IMR-90 (cell line): ENCODE measurements at regions not wholly inside any gene's neighbourhood (a gene's known extent, or its start where the extent isn't known, plus 50 kb on each side); places are given as distances from the start of the nearest gene placed in this dataset.

Source experiments
- BHLHE40 ChIP-seq: fragments of 150-350 bp; IDR thresholded peaks from 2 replicates; pipeline ENCODE4 v1.6.1; 2016; ENCODE audit warnings: mild to moderate bottlenecking, low read depth, low read length
- CEBPB ChIP-seq: IDR thresholded peaks from 2 replicates; pipeline ENCODE4 v1.6.1; 2012; ENCODE audit warnings: low read depth, low read length, improper control_type of control experiment
- FOS ChIP-seq: fragments of 150-350 bp; IDR thresholded peaks from 2 replicates; pipeline ENCODE4 v1.6.1; 2016; ENCODE audit warnings: low read depth, low read length
- MAFK ChIP-seq: IDR thresholded peaks from 2 replicates; pipeline ENCODE4 v1.6.1; 2012; ENCODE audit warnings: low read depth, low read length, improper control_type of control experiment
- MAZ ChIP-seq: IDR thresholded peaks from 2 replicates; pipeline ENCODE4 v1.6.1; 2012; ENCODE audit warnings: low read depth, mild to moderate bottlenecking, low read length, improper control_type of control experiment, moderate library complexity, borderline replicate concordance
- POLR2A ChIP-seq: IDR thresholded peaks from 2 replicates; pipeline ENCODE4 v1.6.1; 2012; ENCODE audit warnings: mild to moderate bottlenecking, low read depth, low read length
- RAD21 ChIP-seq: IDR thresholded peaks from 2 replicates; pipeline ENCODE4 v1.6.1; 2012; ENCODE audit warnings: low read length, improper control_type of control experiment
- RCOR1 ChIP-seq: IDR thresholded peaks from 2 replicates; pipeline ENCODE4 v1.6.1; 2012; ENCODE audit warnings: mild to moderate bottlenecking, low read length, improper control_type of control experiment; ENCODE audit not compliant: insufficient replicate concordance
- RFX5 ChIP-seq: IDR thresholded peaks from 2 replicates; pipeline ENCODE4 v1.8.0; 2012; ENCODE audit warnings: low read depth, mild to moderate bottlenecking, low read length, moderate library complexity
- SMC3 ChIP-seq: fragments of 150-350 bp; IDR thresholded peaks from 2 replicates; pipeline ENCODE4 v1.6.1; 2016; ENCODE audit warnings: low read depth, mild to moderate bottlenecking, antibody characterized with exemption, low read length, moderate library complexity
- TF ChIP-seq, protein P1 (sequence below): conservative IDR thresholded peaks from 2 replicates; pipeline ENCODE4 v1.5.1; 2012; ENCODE audit warnings: mild to moderate bottlenecking, low read depth, low read length, improper control_type of control experiment
- TF ChIP-seq, protein P2 (sequence below): fragments of 150-350 bp; IDR thresholded peaks from 2 replicates; pipeline ENCODE4 v1.6.1; 2016; ENCODE audit warnings: low read depth, mild to moderate bottlenecking, low read length, moderate library complexity, borderline replicate concordance
- TF ChIP-seq, protein P3 (sequence below): fragments of 150-350 bp; IDR thresholded peaks from 2 replicates; pipeline ENCODE4 v1.6.1; 2017; ENCODE audit warnings: mild to moderate bottlenecking, antibody characterized with exemption, low read length, low read depth

DNA sequence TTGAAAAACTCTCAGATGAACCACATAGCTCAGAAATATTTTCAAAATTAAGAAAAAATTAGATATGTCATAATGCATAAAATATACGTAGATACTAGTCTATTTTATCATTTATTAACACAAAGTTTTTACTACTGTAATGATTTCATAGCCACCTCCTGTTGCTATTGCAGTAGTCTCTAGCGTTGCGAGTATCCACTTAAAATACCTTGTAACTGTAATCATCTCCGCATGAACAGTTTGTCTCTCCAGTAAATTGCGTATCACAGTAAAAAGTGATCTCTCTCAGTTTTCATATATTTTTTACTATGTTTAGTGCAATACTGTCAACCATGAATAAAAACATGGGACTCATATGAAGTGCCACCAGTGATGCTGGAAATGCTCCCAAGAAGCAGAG, 417.9 kb upstream of the ZNF462 start:
- TF ChIP-seq POLR2A: no peak
- TF ChIP-seq, protein P1, sequence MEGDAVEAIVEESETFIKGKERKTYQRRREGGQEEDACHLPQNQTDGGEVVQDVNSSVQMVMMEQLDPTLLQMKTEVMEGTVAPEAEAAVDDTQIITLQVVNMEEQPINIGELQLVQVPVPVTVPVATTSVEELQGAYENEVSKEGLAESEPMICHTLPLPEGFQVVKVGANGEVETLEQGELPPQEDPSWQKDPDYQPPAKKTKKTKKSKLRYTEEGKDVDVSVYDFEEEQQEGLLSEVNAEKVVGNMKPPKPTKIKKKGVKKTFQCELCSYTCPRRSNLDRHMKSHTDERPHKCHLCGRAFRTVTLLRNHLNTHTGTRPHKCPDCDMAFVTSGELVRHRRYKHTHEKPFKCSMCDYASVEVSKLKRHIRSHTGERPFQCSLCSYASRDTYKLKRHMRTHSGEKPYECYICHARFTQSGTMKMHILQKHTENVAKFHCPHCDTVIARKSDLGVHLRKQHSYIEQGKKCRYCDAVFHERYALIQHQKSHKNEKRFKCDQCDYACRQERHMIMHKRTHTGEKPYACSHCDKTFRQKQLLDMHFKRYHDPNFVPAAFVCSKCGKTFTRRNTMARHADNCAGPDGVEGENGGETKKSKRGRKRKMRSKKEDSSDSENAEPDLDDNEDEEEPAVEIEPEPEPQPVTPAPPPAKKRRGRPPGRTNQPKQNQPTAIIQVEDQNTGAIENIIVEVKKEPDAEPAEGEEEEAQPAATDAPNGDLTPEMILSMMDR: no peak
- no peak for TF ChIP-seq RAD21
- no peak for TF ChIP-seq FOS
- TF ChIP-seq MAZ: no peak
- no peak for TF ChIP-seq CEBPB
- TF ChIP-seq RCOR1: no peak
- no peak for TF ChIP-seq RFX5
- no peak for TF ChIP-seq BHLHE40
- TF ChIP-seq, protein P2, sequence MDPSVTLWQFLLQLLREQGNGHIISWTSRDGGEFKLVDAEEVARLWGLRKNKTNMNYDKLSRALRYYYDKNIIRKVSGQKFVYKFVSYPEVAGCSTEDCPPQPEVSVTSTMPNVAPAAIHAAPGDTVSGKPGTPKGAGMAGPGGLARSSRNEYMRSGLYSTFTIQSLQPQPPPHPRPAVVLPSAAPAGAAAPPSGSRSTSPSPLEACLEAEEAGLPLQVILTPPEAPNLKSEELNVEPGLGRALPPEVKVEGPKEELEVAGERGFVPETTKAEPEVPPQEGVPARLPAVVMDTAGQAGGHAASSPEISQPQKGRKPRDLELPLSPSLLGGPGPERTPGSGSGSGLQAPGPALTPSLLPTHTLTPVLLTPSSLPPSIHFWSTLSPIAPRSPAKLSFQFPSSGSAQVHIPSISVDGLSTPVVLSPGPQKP: no peak
- no peak for TF ChIP-seq SMC3
- no peak for TF ChIP-seq MAFK
- TF ChIP-seq, protein P3, sequence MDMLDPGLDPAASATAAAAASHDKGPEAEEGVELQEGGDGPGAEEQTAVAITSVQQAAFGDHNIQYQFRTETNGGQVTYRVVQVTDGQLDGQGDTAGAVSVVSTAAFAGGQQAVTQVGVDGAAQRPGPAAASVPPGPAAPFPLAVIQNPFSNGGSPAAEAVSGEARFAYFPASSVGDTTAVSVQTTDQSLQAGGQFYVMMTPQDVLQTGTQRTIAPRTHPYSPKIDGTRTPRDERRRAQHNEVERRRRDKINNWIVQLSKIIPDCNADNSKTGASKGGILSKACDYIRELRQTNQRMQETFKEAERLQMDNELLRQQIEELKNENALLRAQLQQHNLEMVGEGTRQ: no peak
